ENCODE measurements at regions not wholly inside any gene's neighbourhood (a gene's known extent, or its start where the extent isn't known, plus 50 kb on each side); places are given as distances from the start of the nearest gene placed in this dataset.

DNA sequence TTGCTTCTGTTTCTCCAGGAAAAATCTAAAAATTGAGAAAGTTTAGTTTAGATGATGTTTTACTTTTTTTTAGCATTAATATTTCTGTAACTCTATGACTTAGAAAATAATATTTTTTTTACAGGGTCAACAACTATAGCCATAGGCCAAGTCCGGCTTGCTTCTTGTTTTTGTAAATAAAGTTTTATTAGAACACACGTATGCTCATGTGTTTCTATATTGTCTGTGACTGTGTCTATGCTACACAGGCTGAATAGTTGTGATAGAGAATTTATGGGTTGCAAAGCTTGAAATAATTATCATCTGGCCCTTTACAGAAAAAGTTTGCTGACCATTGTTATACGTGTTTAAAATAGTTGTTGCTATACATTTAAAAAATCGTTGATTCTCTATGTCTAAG, 399.2 kb downstream of the EPM2A start:
- TF ChIP-seq, protein P1, sequence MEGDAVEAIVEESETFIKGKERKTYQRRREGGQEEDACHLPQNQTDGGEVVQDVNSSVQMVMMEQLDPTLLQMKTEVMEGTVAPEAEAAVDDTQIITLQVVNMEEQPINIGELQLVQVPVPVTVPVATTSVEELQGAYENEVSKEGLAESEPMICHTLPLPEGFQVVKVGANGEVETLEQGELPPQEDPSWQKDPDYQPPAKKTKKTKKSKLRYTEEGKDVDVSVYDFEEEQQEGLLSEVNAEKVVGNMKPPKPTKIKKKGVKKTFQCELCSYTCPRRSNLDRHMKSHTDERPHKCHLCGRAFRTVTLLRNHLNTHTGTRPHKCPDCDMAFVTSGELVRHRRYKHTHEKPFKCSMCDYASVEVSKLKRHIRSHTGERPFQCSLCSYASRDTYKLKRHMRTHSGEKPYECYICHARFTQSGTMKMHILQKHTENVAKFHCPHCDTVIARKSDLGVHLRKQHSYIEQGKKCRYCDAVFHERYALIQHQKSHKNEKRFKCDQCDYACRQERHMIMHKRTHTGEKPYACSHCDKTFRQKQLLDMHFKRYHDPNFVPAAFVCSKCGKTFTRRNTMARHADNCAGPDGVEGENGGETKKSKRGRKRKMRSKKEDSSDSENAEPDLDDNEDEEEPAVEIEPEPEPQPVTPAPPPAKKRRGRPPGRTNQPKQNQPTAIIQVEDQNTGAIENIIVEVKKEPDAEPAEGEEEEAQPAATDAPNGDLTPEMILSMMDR (conservative IDR thresholded peaks at IDR 0.05; ENCODE audit: low read depth, low read length), result no peak
- no peak overlapping the region for H3K4me3 ChIP-seq (ENCODE audit: low read depth, low read length)
- no peak for DNase-seq (ENCODE audit: low read depth)

DNA sequence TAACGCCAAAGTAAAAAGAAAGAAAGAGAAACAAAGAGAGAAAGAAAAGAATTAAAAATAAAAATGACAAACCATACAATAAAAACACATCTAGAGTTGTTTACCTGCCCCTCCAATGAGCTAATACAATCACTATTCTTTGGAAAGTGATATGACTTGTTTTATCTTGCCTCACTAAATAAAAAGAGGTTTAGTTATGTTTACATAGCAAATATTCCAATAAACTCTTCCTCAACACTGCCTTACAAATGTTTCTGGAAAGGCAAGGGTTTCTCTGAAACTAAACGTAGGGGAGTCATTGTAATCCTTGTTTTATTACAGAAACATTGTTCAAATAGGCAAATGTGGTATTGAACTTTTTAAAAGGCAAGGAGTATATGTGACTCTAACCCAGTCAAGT, 396.2 kb downstream of the EPM2A start:
- TF ChIP-seq, protein P1 (conservative IDR thresholded peaks at IDR 0.05; ENCODE audit: low read depth, low read length), result no peak
- no peak overlapping the region for H3K4me3 ChIP-seq (ENCODE audit: low read depth, low read length)
- no peak for DNase-seq (ENCODE audit: low read depth)

DNA sequence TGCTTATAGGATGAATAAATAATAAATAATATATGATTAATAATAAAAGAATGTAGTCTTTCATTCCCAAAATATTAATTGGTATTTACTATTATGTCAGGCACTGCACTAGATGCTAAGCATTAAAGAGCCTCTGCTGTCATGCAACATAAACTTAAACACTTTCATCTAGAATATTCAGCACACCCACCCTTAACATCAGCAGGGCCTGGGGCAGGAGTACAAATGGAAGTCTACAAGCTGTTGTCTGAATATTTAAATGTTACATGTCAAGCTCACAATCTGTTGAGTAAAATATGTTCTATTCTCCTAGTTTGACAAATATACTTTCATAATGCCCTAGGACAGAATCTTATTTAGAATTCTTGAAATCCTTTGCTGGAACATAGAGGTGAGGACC, 395.1 kb downstream of the EPM2A start:
- TF ChIP-seq, protein P1 (conservative IDR thresholded peaks at IDR 0.05; ENCODE audit: low read depth, low read length), result no peak
- no peak for DNase-seq (ENCODE audit: low read depth)
- no peak overlapping the region for H3K4me3 ChIP-seq (ENCODE audit: low read depth, low read length)

DNA sequence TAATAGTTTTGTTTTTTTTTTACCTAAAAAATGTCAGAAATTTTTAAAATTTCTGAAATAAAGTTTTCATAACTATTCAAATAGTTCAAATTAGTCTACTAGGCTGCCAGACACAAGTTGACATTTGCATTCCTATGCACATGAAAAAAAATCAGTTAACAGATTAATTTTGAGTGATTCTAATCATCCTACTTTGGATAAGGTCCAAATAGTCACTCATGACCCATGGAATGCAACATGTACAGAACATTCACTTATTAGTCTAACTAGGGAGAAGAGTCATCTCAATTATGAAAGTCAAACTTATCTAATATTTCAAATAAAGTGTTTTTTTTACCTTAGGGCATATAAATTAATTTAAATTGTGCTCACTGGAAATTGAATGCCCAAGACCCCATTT, 390.2 kb downstream of the EPM2A start:
- DNase-seq (ENCODE audit: low read depth), result no peak
- no peak overlapping the region for H3K4me3 ChIP-seq (ENCODE audit: low read depth, low read length)
- TF ChIP-seq, protein P1 (conservative IDR thresholded peaks at IDR 0.05; ENCODE audit: low read depth, low read length), result no peak

DNA sequence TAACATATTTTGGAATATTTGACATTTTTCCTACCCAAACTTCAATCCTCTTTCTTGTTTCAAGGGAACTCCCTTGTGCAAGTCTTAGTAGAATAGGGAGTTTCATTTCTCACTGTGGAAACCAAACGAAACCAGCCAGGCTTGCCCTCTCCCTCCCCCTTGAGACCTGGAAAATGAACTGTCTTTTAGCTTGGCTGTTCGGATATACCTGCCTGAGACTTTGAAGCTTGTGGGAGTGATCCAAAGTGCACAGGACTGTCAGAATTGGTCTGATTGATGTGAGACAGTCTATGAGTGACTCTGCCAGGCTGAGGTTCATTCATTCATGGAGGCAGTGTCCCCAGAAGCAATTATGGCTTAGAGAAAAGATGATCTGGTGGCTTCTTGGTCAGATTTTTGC, 388.1 kb downstream of the EPM2A start:
- H3K4me3 ChIP-seq (ENCODE audit: low read depth, low read length), result no peak overlapping the region
- TF ChIP-seq, protein P1 (conservative IDR thresholded peaks at IDR 0.05; ENCODE audit: low read depth, low read length), result no peak
- DNase-seq (ENCODE audit: low read depth), result no peak

DNA sequence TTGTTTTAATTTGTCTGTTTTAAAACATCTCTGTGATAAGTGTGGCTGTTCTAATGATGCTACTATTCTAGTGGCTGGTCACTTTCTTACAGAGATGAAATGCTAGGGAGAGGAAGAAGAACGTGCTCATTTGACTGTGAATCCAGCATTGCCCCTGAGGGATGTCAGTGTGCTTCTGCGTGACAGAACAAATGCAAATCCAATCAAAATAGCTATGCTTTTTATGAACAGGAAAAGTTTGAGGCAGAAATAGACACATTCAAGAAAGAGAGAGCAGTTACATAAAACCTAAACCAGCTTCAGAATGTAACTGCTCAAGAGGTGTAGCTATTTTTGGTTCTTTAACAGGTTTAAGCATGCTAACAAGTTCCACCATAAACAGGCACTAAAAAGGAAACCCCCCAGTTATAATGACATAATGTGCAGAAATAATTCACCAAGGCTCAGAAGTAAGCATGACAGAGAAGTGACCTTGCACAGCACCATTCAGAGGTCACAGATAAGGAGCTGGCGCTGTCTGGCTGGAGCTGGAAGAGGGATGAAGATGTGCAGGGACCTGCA, 385.3 kb downstream of the EPM2A start:
- no peak for DNase-seq (ENCODE audit: low read depth)
- TF ChIP-seq, protein P1 (conservative IDR thresholded peaks at IDR 0.05; ENCODE audit: low read depth, low read length), result no peak
- H3K4me3 ChIP-seq (ENCODE audit: low read depth, low read length), result no peak overlapping the region

DNA sequence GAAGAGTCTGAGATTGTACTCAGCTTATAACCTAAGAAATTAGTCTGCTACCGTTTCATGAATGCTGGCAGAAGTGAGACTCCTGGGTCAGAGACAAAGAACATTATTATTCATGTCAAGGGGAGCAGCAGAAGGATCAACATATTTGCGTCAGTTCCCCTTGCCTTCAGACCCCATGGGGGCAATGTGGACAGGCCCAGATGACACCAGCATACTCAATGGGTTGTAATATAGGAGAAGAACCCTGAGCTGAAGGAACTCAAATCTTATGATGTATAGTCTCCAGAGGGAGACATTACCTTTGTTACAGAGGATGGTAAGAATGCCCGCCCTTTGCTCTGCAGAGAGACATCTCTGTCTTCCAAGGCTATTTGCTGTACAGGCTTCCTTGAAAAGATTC, 384.4 kb downstream of the EPM2A start:
- no peak overlapping the region for H3K4me3 ChIP-seq (ENCODE audit: low read depth, low read length)
- TF ChIP-seq, protein P1 (conservative IDR thresholded peaks at IDR 0.05; ENCODE audit: low read depth, low read length), result no peak
- no peak for DNase-seq (ENCODE audit: low read depth)

Data from choroid plexus epithelial cell (primary cell).